OCI-LY3 (cell line): ENCODE measurements at regions not wholly inside any gene's neighbourhood (a gene's known extent, or its start where the extent isn't known, plus 50 kb on each side); places are given as distances from the start of the nearest gene placed in this dataset.
"Not testable (repeated sequence)": the region's sequence is repeated elsewhere in the genome, so short reads cannot be mapped to it uniquely, and the experiment has no call there.

Experiments used
- H2AFZ ChIP-seq: fragments of 200-600, 300-600 bp; shearing (Covaris generic); 2 replicates; pipeline ENCODE4 v1.6.0; 2014; ENCODE audit warnings: antibody characterized with exemption, low read depth, low read length
- H3K27ac ChIP-seq: fragments of 200-600, 300-600 bp; sonication (generic); 2 replicates; pipeline ENCODE4 v1.5.1; 2014; ENCODE audit warnings: mild to moderate bottlenecking, low read length, moderate library complexity, mixed read lengths
- H3K27me3 ChIP-seq: fragments of 200-600, 300-600 bp; sonication (generic); 2 replicates; pipeline ENCODE4 v1.6.1; 2014; ENCODE audit warnings: low read depth, low read length, mixed read lengths
- H3K36me3 ChIP-seq: fragments of 200-600, 300-600 bp; sonication (generic); replicated peaks from 2 replicates; pipeline ENCODE3; 2014; ENCODE audit warnings: low read depth, low read length, mixed read lengths
- H3K4me1 ChIP-seq: fragments of 300-600, 200-600 bp; sonication (generic); 2 replicates; pipeline ENCODE4 v1.6.1; 2014; ENCODE audit warnings: low read length, mixed read lengths
- H3K4me2 ChIP-seq: fragments of 200-600, 300-600 bp; sonication (generic); 2 replicates; pipeline ENCODE4 v1.6.1; 2014; ENCODE audit warnings: low read length, mixed read lengths
- H3K4me3 ChIP-seq: fragments of 300-600, 200-600 bp; sonication (generic); 2 replicates; pipeline ENCODE4 v1.5.1; 2014; ENCODE audit warnings: antibody characterized with exemption, mild to moderate bottlenecking, low read length, moderate library complexity
- H3K79me2 ChIP-seq: fragments of 300-600, 200-600 bp; shearing (Covaris generic); 2 replicates; pipeline ENCODE4 v1.6.1; 2014; ENCODE audit warnings: mild to moderate bottlenecking, low read length, mixed read lengths
- H3K9ac ChIP-seq: fragments of 300-600, 200-600 bp; shearing (Covaris generic); 2 replicates; pipeline ENCODE4 v1.6.0; 2014; ENCODE audit warnings: mild to moderate bottlenecking, low read length, moderate library complexity
- H3K9me3 ChIP-seq: fragments of 200-600, 300-600 bp; shearing (Covaris generic); 2 replicates; pipeline ENCODE4 v1.6.1; 2014; ENCODE audit warnings: low read length, mixed read lengths; ENCODE audit not compliant: insufficient read depth
- H4K20me1 ChIP-seq: fragments of 200-600, 300-600 bp; sonication (generic); 2 replicates; pipeline ENCODE4 v1.6.1; 2016; ENCODE audit warnings: low read length, mixed read lengths; ENCODE audit not compliant: insufficient read depth
- EZH2phosphoT487 ChIP-seq: fragments of 200-600 bp; shearing (Covaris generic); IDR thresholded peaks from 2 replicates; pipeline ENCODE4 v1.6.1; 2018; ENCODE audit warnings: antibody characterized with exemption, mixed run types, low read depth
- TF ChIP-seq, protein P1 (sequence below): fragments of 200-600, 300-600 bp; sonication (generic); IDR thresholded peaks from 2 replicates; pipeline ENCODE4 v1.5.1; 2014; ENCODE audit warnings: antibody characterized with exemption, low read length, low read depth

DNA sequence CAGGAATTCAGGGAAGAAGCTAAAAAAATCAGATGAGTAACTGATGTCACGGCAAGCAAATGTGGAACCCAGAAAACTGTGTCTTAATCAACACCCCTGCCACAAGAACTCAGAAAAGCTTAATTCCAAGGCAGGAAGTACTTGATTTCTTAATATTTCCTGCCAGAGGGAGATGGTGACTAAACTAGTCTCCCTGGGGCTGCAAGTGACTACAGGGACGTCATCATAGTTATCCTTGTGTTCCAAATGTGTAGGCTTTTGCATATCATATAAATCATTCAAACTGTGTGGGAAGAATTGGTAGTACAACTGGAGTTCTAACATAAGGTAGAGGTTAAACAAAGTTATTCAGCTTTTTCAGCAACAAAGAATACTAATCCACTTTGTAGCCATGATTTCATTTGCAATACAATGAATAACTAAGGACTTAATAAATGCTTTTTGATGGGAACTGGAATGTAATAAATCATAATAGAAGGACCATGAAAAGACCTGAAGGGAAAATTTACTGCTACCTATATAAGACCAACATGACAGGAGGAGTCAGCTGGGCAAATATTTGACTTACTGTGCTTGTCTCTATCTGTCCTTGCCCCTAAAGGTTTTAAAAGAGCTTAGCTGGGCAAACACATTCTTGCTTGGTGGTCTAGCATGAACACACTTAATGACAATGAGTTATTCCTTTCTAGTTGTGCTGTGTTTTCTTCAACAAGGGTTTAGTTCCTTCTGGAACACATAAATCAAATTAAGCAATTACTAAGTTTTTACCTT is 76.0 kb upstream of the NECTIN3 start:
- H3K27me3 ChIP-seq = no peaks in the 10 kb centered on the region
- no peaks in the 10 kb centered on the region for H4K20me1 ChIP-seq
- H3K4me1 ChIP-seq = no peaks in the 10 kb centered on the region
- H3K9me3 ChIP-seq = no peaks in the 10 kb centered on the region
- no peak overlapping the region for H3K4me2 ChIP-seq
- no peaks in the 10 kb centered on the region for H3K36me3 ChIP-seq
- H3K27ac ChIP-seq = no peak overlapping the region
- H3K4me3 ChIP-seq = no peak overlapping the region
- TF ChIP-seq EZH2phosphoT487 = no peak
- TF ChIP-seq, protein P1, sequence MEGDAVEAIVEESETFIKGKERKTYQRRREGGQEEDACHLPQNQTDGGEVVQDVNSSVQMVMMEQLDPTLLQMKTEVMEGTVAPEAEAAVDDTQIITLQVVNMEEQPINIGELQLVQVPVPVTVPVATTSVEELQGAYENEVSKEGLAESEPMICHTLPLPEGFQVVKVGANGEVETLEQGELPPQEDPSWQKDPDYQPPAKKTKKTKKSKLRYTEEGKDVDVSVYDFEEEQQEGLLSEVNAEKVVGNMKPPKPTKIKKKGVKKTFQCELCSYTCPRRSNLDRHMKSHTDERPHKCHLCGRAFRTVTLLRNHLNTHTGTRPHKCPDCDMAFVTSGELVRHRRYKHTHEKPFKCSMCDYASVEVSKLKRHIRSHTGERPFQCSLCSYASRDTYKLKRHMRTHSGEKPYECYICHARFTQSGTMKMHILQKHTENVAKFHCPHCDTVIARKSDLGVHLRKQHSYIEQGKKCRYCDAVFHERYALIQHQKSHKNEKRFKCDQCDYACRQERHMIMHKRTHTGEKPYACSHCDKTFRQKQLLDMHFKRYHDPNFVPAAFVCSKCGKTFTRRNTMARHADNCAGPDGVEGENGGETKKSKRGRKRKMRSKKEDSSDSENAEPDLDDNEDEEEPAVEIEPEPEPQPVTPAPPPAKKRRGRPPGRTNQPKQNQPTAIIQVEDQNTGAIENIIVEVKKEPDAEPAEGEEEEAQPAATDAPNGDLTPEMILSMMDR = no peak
- no peaks in the 10 kb centered on the region for H3K79me2 ChIP-seq
- H3K9ac ChIP-seq = no peak overlapping the region
- H2AFZ ChIP-seq = no peak overlapping the region

DNA sequence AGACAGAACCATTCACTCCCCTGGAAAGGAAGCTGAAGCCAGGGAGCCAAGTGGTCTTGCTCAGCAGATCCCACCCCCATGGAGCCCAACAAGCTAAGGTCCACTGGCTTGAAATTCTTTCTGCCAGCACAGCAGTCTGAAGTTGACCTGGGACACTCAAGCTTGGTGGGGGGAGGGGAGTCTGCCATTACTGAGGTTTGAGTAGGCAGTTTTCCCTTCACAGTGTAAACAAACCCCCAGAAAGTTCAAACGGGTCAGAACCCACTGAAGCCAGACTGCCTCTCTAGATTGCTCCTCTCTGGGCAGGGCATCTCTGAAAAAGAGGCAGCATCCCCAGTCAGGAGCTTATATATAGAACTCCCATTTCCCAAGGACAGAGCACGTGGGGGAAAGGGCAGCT is 72.8 kb upstream of the NECTIN3 start:
- not testable (repeated sequence) for H3K27me3 ChIP-seq, H3K4me3 ChIP-seq, H3K36me3 ChIP-seq, H3K79me2 ChIP-seq, H3K4me2 ChIP-seq, H3K4me1 ChIP-seq, H3K9me3 ChIP-seq, H3K27ac ChIP-seq, H4K20me1 ChIP-seq, H2AFZ ChIP-seq, H3K9ac ChIP-seq

DNA sequence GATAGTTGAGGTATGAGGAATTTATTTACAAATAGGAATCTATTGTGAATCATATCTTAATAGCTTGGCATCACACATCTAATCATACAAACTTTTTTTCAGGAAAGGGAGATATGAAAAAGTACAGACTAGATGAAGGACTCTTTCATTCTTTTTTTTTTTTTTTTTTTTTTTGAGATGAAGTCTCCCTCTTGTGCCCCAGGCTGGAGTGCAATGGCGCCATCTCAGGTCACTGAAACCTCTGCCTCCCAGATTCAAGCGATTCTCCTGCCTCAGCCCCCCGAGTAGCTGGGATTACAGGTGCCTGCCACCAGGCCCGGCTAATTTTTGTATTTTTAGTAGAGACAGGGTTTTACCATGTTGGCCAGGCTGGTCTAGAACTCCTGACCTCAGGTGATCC is 65.1 kb upstream of the NECTIN3 start:
- H2AFZ ChIP-seq, H3K36me3 ChIP-seq, H3K4me3 ChIP-seq: not testable (repeated sequence)

DNA sequence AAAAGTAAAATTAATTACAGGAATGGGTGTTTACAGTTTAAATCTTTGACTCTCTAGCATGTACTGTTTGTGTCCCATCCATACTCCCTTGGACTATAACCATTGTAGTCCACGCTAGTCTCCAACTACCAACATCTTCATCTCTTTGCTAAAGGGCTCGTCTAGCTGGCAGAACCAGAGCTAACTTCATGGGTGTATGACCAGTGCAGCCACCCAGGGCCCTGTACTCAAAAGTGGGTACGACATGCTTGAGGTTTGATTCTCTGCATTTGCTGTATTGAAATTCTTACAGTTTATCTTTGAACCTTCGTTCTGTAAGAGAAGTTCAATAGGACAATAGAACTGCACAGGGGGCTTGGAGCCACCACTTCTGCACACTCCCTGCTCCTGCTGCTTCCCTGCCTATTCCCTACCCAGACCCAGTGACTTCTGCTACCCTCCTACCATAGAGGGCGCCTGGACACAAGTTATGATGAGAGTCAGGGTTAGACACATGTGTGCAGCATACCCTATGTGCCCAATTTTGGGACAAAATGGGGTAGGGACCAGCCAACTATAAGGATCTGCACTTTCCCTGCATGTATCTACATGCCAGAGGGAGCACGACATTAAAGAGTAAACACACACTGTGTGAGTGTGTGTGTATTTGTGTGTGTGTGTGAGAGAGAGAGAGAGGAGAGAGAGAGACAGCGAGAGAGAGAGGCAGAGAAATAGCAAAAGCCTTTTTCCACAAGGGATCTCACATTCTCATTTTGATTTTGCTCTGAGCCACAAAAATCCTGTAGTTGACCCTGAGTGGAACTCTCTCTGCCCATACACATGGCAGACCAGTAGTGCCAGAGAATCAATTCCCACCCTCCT is 59.0 kb upstream of the NECTIN3 start:
- H3K27ac ChIP-seq = no peak overlapping the region

More for the DNA sequence above, 65.1 kb upstream of the NECTIN3 start:
- H3K79me2 ChIP-seq, H3K27ac ChIP-seq, H3K4me1 ChIP-seq, H3K9ac ChIP-seq, H3K27me3 ChIP-seq, H4K20me1 ChIP-seq, H3K4me2 ChIP-seq, H3K9me3 ChIP-seq: not testable (repeated sequence)

More for the DNA sequence above, 59.0 kb upstream of the NECTIN3 start:
- Histone ChIP-seq H3K4me1 (no peaks in the 10 kb centered on the region), H3K79me2 (no peaks in the 10 kb centered on the region), H4K20me1 (no peaks in the 10 kb centered on the region), H3K9me3 (no peaks in the 10 kb centered on the region), H3K9ac (no peak overlapping the region), H3K4me3 (no peak overlapping the region), H3K4me2 (no peak overlapping the region), H3K27me3 (no peaks in the 10 kb centered on the region), H3K36me3 (no peaks in the 10 kb centered on the region), H2AFZ (no peak overlapping the region)
- TF ChIP-seq EZH2phosphoT487 = no peak
- TF ChIP-seq, protein P1 = peak; percentile 24; the same call in 1 of the 2 replicates
